ENCODE measurements at regions not wholly inside any gene's neighbourhood (a gene's known extent, or its start where the extent isn't known, plus 50 kb on each side); places are given as distances from the start of the nearest gene placed in this dataset.
"Not testable (repeated sequence)": the region's sequence is repeated elsewhere in the genome, so short reads cannot be mapped to it uniquely, and the experiment has no call there.

- DNase-seq: no peak
Measured at GRCh38 chr4:34289962-34290361, 1954.4 kb downstream of the ARAP2 start.

- DNase-seq: no peak
Measured at GRCh38 chr4:34293459-34293858, 1950.9 kb downstream of the ARAP2 start.

- DNase-seq: no peak
Measured at GRCh38 chr4:34309383-34309906, 1934.9 kb downstream of the ARAP2 start.

- DNase-seq: no peak
Measured at GRCh38 chr4:34318773-34319172, 1925.5 kb downstream of the ARAP2 start.

- no peak for DNase-seq
Measured at GRCh38 chr4:34323549-34324320, 1920.6 kb downstream of the ARAP2 start.

DNA sequence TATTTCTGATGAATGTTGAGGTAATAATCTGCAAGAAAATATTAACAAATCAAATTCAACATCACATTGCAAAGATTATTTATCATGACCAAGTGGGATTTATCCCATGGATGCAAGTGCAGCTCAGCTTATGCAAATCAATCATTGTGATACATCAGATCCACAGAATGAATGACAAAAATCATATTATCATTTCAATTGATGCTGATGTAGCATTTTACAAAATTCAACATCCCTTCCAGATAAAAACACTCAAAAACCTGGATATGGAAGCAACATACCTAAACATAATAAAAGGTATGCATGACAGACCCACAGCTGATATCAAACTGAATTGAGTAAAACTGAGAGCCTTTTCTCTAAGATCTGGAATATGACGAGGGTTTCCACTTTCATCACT is 1915.4 kb downstream of the ARAP2 start:
- no peak for DNase-seq

DNA sequence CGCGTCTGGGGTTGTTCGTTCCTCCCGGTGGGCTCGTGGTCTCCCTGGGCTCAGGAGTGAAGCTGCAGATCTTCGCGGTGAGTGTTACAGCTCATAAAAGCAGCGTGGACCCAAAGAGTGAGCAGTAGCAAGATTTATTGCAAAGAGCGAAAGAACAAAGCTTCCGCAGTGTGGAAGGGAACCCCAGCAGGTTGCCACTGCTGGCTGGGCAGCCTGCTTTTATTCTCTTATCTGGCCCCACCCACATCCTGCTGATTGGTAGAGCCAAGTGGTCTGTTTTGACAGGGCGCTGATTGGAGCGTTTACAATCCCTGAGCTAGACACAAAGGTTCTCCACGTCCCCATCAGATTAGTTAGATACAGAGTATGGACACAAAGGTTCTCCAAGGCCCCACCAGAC is 1909.2 kb downstream of the ARAP2 start:
- not testable (repeated sequence) for DNase-seq

DNA sequence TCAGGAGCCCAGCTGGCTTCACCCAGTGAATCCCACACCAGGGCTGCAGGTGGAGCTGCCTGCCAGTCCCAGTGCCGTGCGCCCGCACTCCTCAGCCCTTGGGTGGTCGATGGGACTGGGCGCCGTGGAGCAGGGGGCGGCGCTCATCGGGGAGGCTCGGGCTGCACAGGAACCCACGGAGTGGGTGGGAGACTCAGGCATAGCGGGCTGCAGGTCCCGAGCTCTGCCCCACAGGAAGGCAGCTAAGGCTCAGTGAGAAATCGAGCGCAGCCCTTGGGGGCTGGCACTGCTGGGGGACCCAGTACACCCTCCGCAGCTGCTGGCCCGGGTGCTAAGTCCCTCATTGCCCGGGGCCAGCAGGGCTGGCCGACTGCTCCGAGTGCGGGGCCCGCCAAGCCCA is 1908.8 kb downstream of the ARAP2 start:
- DNase-seq: not testable (repeated sequence)

DNA sequence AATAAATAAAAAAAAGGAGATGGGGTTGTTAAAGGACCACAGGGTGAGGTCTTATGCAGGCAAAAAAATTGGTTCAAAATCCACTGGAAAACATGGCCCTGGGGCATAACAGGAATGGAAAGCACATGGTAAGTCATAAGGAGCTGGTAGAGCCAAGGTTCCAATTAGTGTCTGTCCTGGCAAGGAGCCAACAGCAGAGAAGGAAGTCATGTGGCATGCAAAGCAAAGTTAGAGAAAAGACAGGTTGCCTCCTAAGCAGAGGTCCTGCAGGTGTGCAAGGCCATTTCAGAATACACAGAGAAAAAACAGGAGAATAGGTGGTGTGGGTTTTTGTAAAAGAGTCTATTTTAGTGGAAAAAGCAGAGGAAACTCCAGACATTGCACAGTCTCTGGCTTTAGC is 1881.7 kb downstream of the ARAP2 start:
- DNase-seq: no peak

- no peak for DNase-seq
Measured at GRCh38 chr4:34363842-34364241, 1880.5 kb downstream of the ARAP2 start.

DNA sequence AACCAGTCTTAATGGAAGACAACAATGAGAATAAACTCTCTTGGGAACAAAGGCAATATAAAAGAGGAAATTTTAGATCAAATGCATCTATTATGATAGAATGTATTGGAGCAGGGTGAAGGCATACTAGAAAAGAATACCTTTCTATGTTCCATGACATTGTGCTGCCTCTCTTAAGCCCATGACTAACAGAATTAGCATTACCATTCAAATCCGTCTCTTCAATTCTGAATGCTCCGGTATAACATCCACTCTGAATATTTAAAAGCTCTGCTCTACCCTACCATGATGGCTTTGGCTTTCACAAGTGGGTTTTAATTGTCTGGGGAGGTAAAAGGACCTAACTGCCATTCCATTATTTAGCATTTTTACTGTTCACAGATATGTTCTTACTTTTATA is 1878.4 kb downstream of the ARAP2 start:
- DNase-seq: no peak

GRCh38 chr4:34371676-34372075 is 1872.6 kb downstream of the ARAP2 start:
- no peak for DNase-seq

- no peak for DNase-seq
Measured at GRCh38 chr4:34372815-34373214, 1871.5 kb downstream of the ARAP2 start.

GRCh38 chr4:34373456-34373855 is 1870.9 kb downstream of the ARAP2 start:
- DNase-seq: no peak

GRCh38 chr4:34412233-34412632 is 1832.1 kb downstream of the ARAP2 start:
- no peak for DNase-seq

DNA sequence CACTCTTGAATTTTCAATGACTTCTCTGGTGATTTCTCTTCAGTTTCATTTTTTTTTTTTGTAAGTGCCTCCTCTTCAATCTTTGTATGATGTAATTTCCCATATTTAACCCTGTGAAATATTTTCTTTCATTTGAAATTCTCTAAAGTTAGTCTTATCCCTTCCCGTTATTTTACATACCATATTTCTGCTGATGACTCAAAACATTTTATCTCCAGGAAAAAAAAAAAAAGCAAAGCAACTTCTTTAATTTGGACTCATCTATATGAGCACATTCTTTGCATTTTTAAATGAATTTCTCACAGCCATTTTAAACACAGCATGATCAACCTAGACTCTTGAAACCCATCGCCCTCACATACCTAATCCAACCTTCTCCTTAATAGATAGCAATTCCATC is 1831.4 kb downstream of the ARAP2 start:
- DNase-seq: no peak

GRCh38 chr4:34417160-34417559 is 1827.2 kb downstream of the ARAP2 start:
- no peak for DNase-seq

GRCh38 chr4:34419871-34420270 is 1824.4 kb downstream of the ARAP2 start:
- no peak for DNase-seq

GRCh38 chr4:34422472-34423175 is 1821.7 kb downstream of the ARAP2 start:
- peak; percentile 19 for DNase-seq

GRCh38 chr4:34432706-34433105 is 1811.6 kb downstream of the ARAP2 start:
- peak; percentile 31 for DNase-seq

DNA sequence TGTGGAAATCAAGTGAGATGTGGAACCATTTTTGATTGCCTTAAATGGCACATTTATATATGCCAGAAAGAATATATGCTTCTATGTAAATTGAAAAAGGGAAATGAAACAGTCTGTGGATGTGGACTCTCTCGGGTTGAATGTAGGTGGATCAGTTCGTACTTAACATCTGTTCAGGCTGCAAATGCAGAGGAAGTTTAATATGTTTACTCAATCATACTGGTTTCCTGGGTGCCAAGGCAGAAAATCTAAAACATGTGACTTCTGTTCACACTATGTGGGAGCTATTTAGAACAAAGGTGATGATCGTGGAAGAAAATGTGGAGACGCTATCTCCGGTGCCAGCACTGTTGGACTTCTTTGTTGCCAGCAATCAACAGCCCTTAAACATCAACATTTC is 1809.9 kb downstream of the ARAP2 start:
- DNase-seq: not testable (repeated sequence)

DNA sequence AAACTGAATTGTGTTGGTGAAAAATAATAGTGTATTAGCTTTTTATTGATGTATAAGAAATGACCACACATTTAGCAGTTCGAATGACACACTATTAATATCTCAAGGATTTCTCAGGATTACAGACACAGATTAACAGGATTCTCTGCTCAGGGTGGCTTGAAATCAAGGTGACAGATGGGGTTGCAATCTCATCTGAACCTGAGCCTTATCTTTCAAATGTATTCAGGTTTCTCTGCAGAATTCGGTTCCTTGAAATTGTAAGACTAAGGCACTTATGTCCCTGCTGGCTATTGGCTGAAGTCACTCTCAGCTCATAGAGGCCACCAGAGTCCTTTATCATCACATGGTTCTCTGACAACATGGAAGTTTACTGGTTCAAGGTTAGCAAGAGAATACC is 1780.1 kb downstream of the ARAP2 start:
- DNase-seq: no peak

GRCh38 chr4:34466411-34466810 is 1777.9 kb downstream of the ARAP2 start:
- no peak for DNase-seq

All from muscle of arm (tissue), 1 donor.